Mucosa of descending colon (tissue), 3 donors: ENCODE measurements at regions not wholly inside any gene's neighbourhood (a gene's known extent, or its start where the extent isn't known, plus 50 kb on each side); places are given as distances from the start of the nearest gene placed in this dataset.

Experiments
- ATAC-seq: fragments of 200-7000 bp; cut with Tn5 transposase; one replicate; pipeline ENCODE4 v1.9.1; 2020; ENCODE audit warnings: mild to moderate bottlenecking, moderate library complexity
- DNase-seq, 3 donors: peaks; one replicate each; pipeline ENCODE4 v3.0.0-alpha.2; 2020
- H3K36me3 ChIP-seq: fragments of 200-600 bp; one replicate; pipeline ENCODE4 v1.8.0; 2021; ENCODE audit warnings: low read depth, mild to moderate bottlenecking
- H3K4me1 ChIP-seq: fragments of 200-600 bp; one replicate; pipeline ENCODE4 v1.8.0; 2021; ENCODE audit warnings: low read depth, mild to moderate bottlenecking
- H3K4me3 ChIP-seq: fragments of 200-600 bp; one replicate; pipeline ENCODE4 v1.8.0; 2021; ENCODE audit warnings: mild to moderate bottlenecking
- H3K9me3 ChIP-seq: fragments of 200-600 bp; one replicate; pipeline ENCODE4 v1.8.0; 2021; ENCODE audit warnings: mild to moderate bottlenecking
- intact Hi-C, 2 donors: fragments of 100-400 bp; cut with DNase I in 1 of 2; cut with micrococcal nuclease in 1 of 2; formaldehyde crosslinking; loops; one replicate each; pipeline versions ENCODE4 v1.11.0 to v1.11.1; 2022; cut with DNase I, micrococcal nuclease
- TF ChIP-seq, protein P1 (sequence below): fragments of 200-600 bp; IDR thresholded peaks from one replicate; pipeline ENCODE4 v1.8.0; 2022; ENCODE audit warnings: antibody characterized with exemption, mild to moderate bottlenecking
- donor health status: DM: no; HTN: no; CAD: no; lungs with moderate emphysema.
- donor health status: DM: no; HTN: no; CAD: no.
- donor health status: DM: no; HTN: yes; CAD: no.

DNA sequence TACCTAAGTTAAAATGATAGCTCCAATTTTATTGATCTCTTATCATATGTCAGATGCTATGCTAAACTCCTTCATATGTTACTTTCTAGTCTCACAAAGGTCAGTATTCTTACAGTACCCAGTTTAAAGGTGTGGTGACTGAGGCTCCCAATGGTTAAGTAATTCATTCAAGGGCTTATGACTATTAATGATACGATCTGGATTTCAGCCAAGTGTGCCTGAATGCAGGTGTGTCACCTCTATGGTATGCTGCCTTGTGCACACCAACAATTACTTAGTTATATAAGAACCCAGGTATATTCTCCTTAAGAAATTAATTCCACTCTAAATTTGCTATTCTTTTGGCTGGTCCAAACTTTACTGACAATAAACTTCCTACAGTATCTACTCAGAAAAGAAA, 84.6 kb upstream of the TRPC4 start:
- no peak for ATAC-seq

DNA sequence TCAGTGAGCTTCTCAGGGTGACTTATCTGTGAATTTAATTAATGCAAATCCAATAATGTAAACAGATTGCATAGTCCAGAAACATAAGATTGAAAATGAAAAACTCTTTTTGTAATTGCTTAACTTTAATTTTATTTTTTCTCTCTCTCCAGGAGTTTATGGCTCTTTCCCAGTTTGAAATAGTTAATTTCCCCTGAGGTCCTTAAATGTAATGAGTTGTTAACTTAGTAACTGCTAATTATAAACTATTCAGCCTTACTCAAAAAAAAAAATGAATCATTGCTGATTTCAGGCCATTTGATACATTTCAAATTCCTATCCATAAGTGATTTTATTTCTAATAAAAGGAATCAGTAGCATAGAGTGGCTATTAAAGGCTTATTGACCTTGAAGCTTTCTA, 84.1 kb upstream of the TRPC4 start:
- Histone ChIP-seq H3K36me3 (no peaks in the 10 kb centered on the region), H3K4me1 (no peaks in the 10 kb centered on the region), H3K9me3 (no peaks in the 10 kb centered on the region), H3K4me3 (no peak overlapping the region)
- no peak for ATAC-seq
- TF ChIP-seq, protein P1, sequence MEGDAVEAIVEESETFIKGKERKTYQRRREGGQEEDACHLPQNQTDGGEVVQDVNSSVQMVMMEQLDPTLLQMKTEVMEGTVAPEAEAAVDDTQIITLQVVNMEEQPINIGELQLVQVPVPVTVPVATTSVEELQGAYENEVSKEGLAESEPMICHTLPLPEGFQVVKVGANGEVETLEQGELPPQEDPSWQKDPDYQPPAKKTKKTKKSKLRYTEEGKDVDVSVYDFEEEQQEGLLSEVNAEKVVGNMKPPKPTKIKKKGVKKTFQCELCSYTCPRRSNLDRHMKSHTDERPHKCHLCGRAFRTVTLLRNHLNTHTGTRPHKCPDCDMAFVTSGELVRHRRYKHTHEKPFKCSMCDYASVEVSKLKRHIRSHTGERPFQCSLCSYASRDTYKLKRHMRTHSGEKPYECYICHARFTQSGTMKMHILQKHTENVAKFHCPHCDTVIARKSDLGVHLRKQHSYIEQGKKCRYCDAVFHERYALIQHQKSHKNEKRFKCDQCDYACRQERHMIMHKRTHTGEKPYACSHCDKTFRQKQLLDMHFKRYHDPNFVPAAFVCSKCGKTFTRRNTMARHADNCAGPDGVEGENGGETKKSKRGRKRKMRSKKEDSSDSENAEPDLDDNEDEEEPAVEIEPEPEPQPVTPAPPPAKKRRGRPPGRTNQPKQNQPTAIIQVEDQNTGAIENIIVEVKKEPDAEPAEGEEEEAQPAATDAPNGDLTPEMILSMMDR, result no peak
- intact Hi-C loops, result no loop called here
- DNase-seq, result no peak

More for the DNA sequence above, 84.6 kb upstream of the TRPC4 start:
- no peaks in the 10 kb centered on the region for H3K36me3 ChIP-seq
- H3K4me3 ChIP-seq, result no peak overlapping the region
- DNase-seq, result no peak
- intact Hi-C loops, result no loop called here
- TF ChIP-seq, protein P1, result no peak
- H3K4me1 ChIP-seq, result no peaks in the 10 kb centered on the region
- no peaks in the 10 kb centered on the region for H3K9me3 ChIP-seq

DNA sequence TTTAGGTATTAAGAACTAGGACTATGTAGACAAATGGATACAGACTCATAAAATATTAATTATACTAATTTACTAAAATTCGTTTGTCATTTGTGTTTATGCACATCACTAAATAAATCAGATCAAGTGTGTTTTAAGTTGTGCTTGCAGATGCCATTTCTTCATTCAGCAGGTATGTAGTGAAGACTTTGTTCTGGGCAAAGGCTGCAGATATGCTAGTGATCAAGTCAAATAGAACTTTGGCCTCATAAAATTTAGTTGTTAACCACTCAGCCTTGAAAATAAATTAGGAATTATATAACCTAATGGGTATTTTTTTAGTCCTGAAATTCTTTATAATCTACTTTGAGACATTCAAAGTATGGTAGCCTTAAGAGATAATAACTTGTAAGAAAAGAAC, 80.4 kb upstream of the TRPC4 start:
- H3K9me3 ChIP-seq, result no peaks in the 10 kb centered on the region
- TF ChIP-seq, protein P1, result no peak
- no peaks in the 10 kb centered on the region for H3K36me3 ChIP-seq
- intact Hi-C loops, result no loop called here
- H3K4me1 ChIP-seq, result no peaks in the 10 kb centered on the region
- no peak overlapping the region for H3K4me3 ChIP-seq
- DNase-seq (no peak), ATAC-seq (no peak)

DNA sequence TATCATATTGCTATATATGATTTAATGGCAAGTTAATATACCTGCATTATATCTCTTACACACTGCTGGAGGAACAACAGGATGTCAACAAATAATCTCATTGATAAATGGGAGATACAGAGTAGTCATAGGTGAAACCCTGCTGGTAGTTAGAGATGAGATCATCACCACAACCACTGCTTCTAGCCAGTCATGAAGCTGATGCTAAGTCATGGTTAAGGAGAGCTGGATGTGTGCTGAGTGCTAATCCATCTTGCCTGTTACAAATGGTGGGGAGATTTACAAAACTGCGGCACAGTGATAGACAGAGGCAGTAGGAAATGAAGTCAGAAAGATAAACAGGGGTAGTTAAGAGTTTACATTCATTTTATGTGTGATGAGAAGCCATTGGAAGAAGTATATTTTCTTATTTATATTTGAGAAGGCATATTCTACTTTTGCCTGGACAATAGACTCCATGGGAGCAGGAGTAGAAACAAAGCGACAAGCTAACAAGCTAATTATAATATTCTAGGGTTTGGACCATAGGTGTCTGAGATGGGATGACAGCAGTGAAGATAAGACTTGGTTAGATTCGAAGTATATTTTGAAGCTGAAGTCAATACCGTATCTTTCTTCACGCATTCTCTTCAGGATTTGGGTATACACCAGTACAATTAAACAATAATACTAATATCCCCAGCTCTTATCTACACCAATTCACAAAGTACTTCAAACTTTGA, 78.0 kb upstream of the TRPC4 start:
- Histone ChIP-seq H3K9me3 (no peaks in the 10 kb centered on the region), H3K36me3 (no peaks in the 10 kb centered on the region), H3K4me3 (no peak overlapping the region), H3K4me1 (no peaks in the 10 kb centered on the region)
- no peak for ATAC-seq
- no peak for DNase-seq
- intact Hi-C loops, result no loop called here
- TF ChIP-seq, protein P1, result no peak

DNA sequence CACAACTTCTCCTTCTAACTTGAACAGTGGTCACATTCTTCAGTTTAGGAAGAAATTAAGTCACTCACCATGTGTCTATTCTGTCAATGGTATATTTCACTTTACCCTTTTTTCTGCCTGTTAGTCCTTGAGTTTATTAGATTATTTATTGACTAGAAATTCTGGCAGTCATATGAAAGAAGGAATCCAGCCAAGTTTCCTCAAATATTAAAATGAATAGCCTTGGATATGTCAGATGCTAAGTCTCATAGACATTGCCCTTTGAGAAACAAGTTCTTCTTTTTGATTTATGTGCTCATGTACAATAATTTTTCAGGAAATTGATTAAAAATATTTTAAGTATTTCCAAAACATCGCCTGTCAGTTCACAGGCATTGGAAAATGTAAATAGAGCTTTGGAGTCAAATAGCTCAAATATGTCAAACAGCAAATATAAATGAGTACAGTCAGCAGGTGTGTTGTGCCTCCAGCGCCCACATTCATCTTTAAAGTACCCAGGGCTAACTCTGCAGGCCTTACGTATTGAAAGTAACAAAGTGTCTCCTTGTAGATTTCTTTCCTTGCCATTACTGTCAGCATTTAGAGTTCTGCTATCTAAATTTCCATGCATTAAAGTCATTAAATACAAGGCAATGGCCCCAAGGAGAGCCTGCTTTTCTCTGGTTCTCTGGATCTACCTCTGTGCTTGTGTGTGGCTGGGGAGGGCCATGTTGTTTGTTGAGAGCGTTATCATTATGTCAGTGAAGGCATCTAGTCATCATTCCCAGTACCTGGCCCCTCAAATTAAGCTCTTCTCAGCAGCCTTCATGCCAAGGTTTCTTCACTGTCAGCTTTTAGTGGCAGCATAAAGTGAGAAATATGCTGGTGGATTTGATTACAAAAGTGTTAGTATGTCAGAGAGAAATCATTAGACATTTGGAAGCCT, 76.3 kb upstream of the TRPC4 start:
- Histone ChIP-seq H3K36me3 (no peaks in the 10 kb centered on the region), H3K4me3 (no peak overlapping the region), H3K4me1 (no peaks in the 10 kb centered on the region), H3K9me3 (no peaks in the 10 kb centered on the region)
- ATAC-seq (no peak), DNase-seq (no peak)
- TF ChIP-seq, protein P1, result no peak
- intact Hi-C loops, result no loop called here
